HepG2 (cell line): ENCODE measurements at regions not wholly inside any gene's neighbourhood (a gene's known extent, or its start where the extent isn't known, plus 50 kb on each side); places are given as distances from the start of the nearest gene placed in this dataset.

Source experiments
- CBX1 ChIP-seq: IDR thresholded peaks from one replicate; pipeline ENCODE4 v1.6.1; 2016; ENCODE audit warnings: antibody characterized with exemption, low read depth
- CENPT ChIP-seq: sonication (generic); formaldehyde crosslinking; IDR thresholded peaks from 2 replicates; pipeline ENCODE4 v1.8.0; 2022; ENCODE audit warnings: low read depth, mild to moderate bottlenecking, moderate library complexity, missing genetic modification reagents
- CTCF ChIP-seq: sonication (generic); formaldehyde crosslinking; IDR thresholded peaks from 2 replicates; pipeline ENCODE4 v1.5.0; 2020; ENCODE audit warnings: mild to moderate bottlenecking, missing genetic modification reagents, moderate library complexity
- FOSL2 ChIP-seq: sonication (generic); formaldehyde crosslinking; IDR thresholded peaks from 2 replicates; pipeline ENCODE4 v1.4.0; 2020; ENCODE audit warnings: missing genetic modification reagents
- GATAD2A ChIP-seq: IDR thresholded peaks from 2 replicates; pipeline ENCODE4 v1.6.1; 2016
- GFI1 ChIP-seq: sonication (generic); formaldehyde crosslinking; IDR thresholded peaks from 2 replicates; pipeline ENCODE4 v1.5.0; 2020; ENCODE audit warnings: missing genetic modification reagents, mild to moderate bottlenecking, borderline replicate concordance
- GPBP1L1 ChIP-seq: sonication (generic); formaldehyde crosslinking; IDR thresholded peaks from 2 replicates; pipeline ENCODE4 v1.5.0; 2020; ENCODE audit warnings: mild to moderate bottlenecking, missing genetic modification reagents
- IRX3 ChIP-seq: sonication (generic); formaldehyde crosslinking; IDR thresholded peaks from 2 replicates; pipeline ENCODE4 v1.8.1; 2023; ENCODE audit warnings: mild to moderate bottlenecking, low read depth, missing genetic modification reagents, borderline replicate concordance
- JDP2 ChIP-seq: sonication (generic); formaldehyde crosslinking; IDR thresholded peaks from 2 replicates; pipeline ENCODE4 v1.8.1; 2022; ENCODE audit warnings: missing genetic modification reagents, borderline replicate concordance
- MAZ ChIP-seq, 2 experiments: sonication (generic) in 1 of 2; formaldehyde crosslinking in 1 of 2; IDR thresholded peaks; 2 replicates each; pipeline versions ENCODE4 v1.5.0 to v1.6.1; 2012 to 2020; ENCODE audit warnings: low read depth in 2 of 2, mild to moderate bottlenecking in 2 of 2, borderline replicate concordance in 1 of 2, improper control_type of control experiment in 1 of 2, low read length in 1 of 2, missing genetic modification reagents in 1 of 2, moderate library complexity in 1 of 2
- NR2F6 ChIP-seq, 2 experiments: IDR thresholded peaks; 2 replicates each; pipeline ENCODE4 v1.6.1; 2016; ENCODE audit warnings: antibody characterized with exemption in 1 of 2, mild to moderate bottlenecking in 1 of 2
- RAD21 ChIP-seq: fragments of 450-650 bp; formaldehyde crosslinking; IDR thresholded peaks from 2 replicates; pipeline ENCODE4 v1.5.0; 2020; ENCODE audit warnings: mild to moderate bottlenecking
- RARG ChIP-seq: sonication (generic); formaldehyde crosslinking; IDR thresholded peaks from 2 replicates; pipeline ENCODE4 v1.4.0; 2020; ENCODE audit warnings: low read depth, mild to moderate bottlenecking, missing genetic modification reagents
- RNF219 ChIP-seq: sonication (generic); formaldehyde crosslinking; IDR thresholded peaks from 2 replicates; pipeline ENCODE4 v1.5.0; 2020; ENCODE audit warnings: mild to moderate bottlenecking, missing genetic modification reagents
- SAFB2 ChIP-seq: sonication (generic); formaldehyde crosslinking; IDR thresholded peaks from 2 replicates; pipeline ENCODE4 v1.5.1; 2020; ENCODE audit warnings: missing genetic modification reagents, low read depth, mild to moderate bottlenecking, borderline replicate concordance
- SMARCC2 ChIP-seq: fragments of 450-650 bp; IDR thresholded peaks from 2 replicates; pipeline ENCODE4 v1.6.1; 2017; ENCODE audit warnings: antibody characterized with exemption, mild to moderate bottlenecking
- SNRNP70 ChIP-seq: fragments of 200-400 bp; formaldehyde crosslinking; IDR thresholded peaks from 2 replicates; pipeline ENCODE4 v1.6.1; 2017; ENCODE audit warnings: mild to moderate bottlenecking, low read depth, low read length, moderate library complexity
- U2AF2 ChIP-seq: fragments of 200-400 bp; formaldehyde crosslinking; IDR thresholded peaks from 2 replicates; pipeline ENCODE4 v1.6.1; 2017; ENCODE audit warnings: low read depth, mild to moderate bottlenecking, low read length
- ZBTB1 ChIP-seq: sonication (generic); formaldehyde crosslinking; IDR thresholded peaks from 2 replicates; pipeline ENCODE4 v1.4.0; 2020; ENCODE audit warnings: missing genetic modification reagents, borderline replicate concordance
- ZFY ChIP-seq: sonication (generic); formaldehyde crosslinking; IDR thresholded peaks from 2 replicates; pipeline ENCODE4 v1.4.0; 2020; ENCODE audit warnings: missing genetic modification reagents
- ZNF281 ChIP-seq: sonication (generic); formaldehyde crosslinking; IDR thresholded peaks from 2 replicates; pipeline ENCODE4 v1.4.0; 2020; ENCODE audit warnings: missing genetic modification reagents, borderline replicate concordance
- ZNF605 ChIP-seq: sonication (generic); formaldehyde crosslinking; IDR thresholded peaks from 2 replicates; pipeline ENCODE4 v1.8.0; 2022; ENCODE audit warnings: mild to moderate bottlenecking, missing genetic modification reagents
- ZSCAN12 ChIP-seq: sonication (generic); formaldehyde crosslinking; IDR thresholded peaks from 2 replicates; pipeline ENCODE4 v1.9.0; 2021; ENCODE audit warnings: mild to moderate bottlenecking, missing genetic modification reagents

- TF ChIP-seq MAZ (IDR thresholded peaks at IDR 0.05; ENCODE audit: borderline replicate concordance, low read depth, low read length) (no peak), MAZ (CRISPR knock-in tag; IDR thresholded peaks at IDR 0.05; ENCODE audit: low read depth) (no peak), NR2F6 (IDR thresholded peaks at IDR 0.05) (no peak), NR2F6 (CRISPR knock-in tag; IDR thresholded peaks at IDR 0.05) (peak; percentile 24; the same call in 1 of the 2 replicates), ZBTB1 (no peak), GATAD2A (peak; percentile 68), SAFB2 (CRISPR knock-in tag) (no peak), JDP2 (CRISPR knock-in tag) (no peak), ZNF281 (CRISPR knock-in tag) (no peak), RNF219 (CRISPR knock-in tag) (no peak), ZSCAN12 (no peak), U2AF2 (no peak), ZNF605 (CRISPR knock-in tag) (no peak), CTCF (CRISPR knock-in tag) (peak; percentile 87), CENPT (no peak), FOSL2 (CRISPR knock-in tag) (no peak), RAD21 (peak; percentile 85), RARG (CRISPR knock-in tag) (no peak), GPBP1L1 (no peak), IRX3 (no peak), CBX1 (no peak), ZFY (CRISPR knock-in tag) (no peak), SMARCC2 (no peak), SNRNP70 (no peak), GFI1 (CRISPR knock-in tag) (no peak)
These were observed 96.6 kb downstream of the PCSK1 start (continued) for GRCh38 chr5:96336351-96336985.
